Transverse colon (tissue), 4 donors: ENCODE measurements at regions not wholly inside any gene's neighbourhood (a gene's known extent, or its start where the extent isn't known, plus 50 kb on each side); places are given as distances from the start of the nearest gene placed in this dataset.

Source experiments
- EP300 ChIP-seq: sonication (generic); formaldehyde crosslinking; IDR thresholded peaks from one replicate; pipeline ENCODE4 v1.6.1; 2017; ENCODE audit warnings: antibody characterized with exemption, low read depth
- POLR2A ChIP-seq: fragments of 450-650 bp; IDR thresholded peaks from one replicate; pipeline ENCODE4 v1.6.1; 2016; ENCODE audit warnings: antibody characterized with exemption, mild to moderate bottlenecking, moderate library complexity
- POLR2AphosphoS5 ChIP-seq, 3 donors: sonication (generic); formaldehyde crosslinking; IDR thresholded peaks; one replicate each; pipeline ENCODE4 v1.6.1; 2016; ENCODE audit warnings: antibody characterized with exemption in 3 of 3
- TF ChIP-seq, protein P1 (sequence below), 5 experiments: fragments of 200-600 bp in 3 of 5; fragments of 450-650 bp in 2 of 5; sonication (generic) in 3 of 5; IDR thresholded peaks; 1 replicate in 2 of 5; 2 replicates in 3 of 5; pipeline ENCODE4 v1.5.1; 2016 to 2017; ENCODE audit warnings: antibody characterized with exemption in 5 of 5, inconsistent platforms in 3 of 5, mild to moderate bottlenecking in 2 of 5, moderate library complexity in 1 of 5

DNA sequence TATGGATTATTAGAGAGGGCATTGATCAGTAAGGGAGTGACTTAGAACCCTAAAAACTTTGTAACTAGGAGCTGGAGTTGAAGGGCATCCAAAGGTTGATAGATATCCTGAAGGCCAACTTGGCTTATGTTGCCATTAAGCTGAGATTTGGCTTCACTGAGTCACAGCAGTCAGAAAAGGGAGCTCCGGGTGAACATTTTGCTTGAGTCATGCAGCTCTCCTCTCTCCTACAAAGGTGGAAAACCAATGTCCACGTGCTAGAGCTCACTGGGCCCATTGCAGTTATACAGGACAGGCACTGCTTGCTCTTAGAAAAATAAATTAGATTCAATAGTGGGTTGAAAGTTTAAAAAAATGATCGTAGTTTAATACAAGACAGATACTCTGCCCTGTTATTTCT lies 87.3 kb upstream of the LRIG3 start:
- TF ChIP-seq, protein P1, sequence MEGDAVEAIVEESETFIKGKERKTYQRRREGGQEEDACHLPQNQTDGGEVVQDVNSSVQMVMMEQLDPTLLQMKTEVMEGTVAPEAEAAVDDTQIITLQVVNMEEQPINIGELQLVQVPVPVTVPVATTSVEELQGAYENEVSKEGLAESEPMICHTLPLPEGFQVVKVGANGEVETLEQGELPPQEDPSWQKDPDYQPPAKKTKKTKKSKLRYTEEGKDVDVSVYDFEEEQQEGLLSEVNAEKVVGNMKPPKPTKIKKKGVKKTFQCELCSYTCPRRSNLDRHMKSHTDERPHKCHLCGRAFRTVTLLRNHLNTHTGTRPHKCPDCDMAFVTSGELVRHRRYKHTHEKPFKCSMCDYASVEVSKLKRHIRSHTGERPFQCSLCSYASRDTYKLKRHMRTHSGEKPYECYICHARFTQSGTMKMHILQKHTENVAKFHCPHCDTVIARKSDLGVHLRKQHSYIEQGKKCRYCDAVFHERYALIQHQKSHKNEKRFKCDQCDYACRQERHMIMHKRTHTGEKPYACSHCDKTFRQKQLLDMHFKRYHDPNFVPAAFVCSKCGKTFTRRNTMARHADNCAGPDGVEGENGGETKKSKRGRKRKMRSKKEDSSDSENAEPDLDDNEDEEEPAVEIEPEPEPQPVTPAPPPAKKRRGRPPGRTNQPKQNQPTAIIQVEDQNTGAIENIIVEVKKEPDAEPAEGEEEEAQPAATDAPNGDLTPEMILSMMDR (IDR thresholded peaks at IDR 0.05), result no peak
- TF ChIP-seq POLR2A, result no peak
- no peak for TF ChIP-seq EP300
- no peak for TF ChIP-seq POLR2AphosphoS5 (IDR thresholded peaks at IDR 0.05)
